GM23338 (cell line): ENCODE measurements at regions not wholly inside any gene's neighbourhood (a gene's known extent, or its start where the extent isn't known, plus 50 kb on each side); places are given as distances from the start of the nearest gene placed in this dataset.

Experiments
- ATAC-seq: fragments of 200-7000 bp; cut with Tn5 transposase; 3 replicates; pipeline ENCODE4 v1.9.1; 2020
- DNase-seq: peaks from one replicate; pipeline ENCODE4 v3.0.0-alpha.2; 2015; ENCODE audit warnings: low spot score
- H2AFZ ChIP-seq: fragments of 200-600 bp; sonication (generic); 2 replicates; pipeline ENCODE4 v1.8.0; 2016; ENCODE audit warnings: antibody characterized with exemption, mild to moderate bottlenecking, moderate library complexity
- H3F3A ChIP-seq: fragments of 200-600 bp; sonication (generic); replicated peaks from 2 replicates; pipeline ENCODE4 v1.8.0; 2017; ENCODE audit warnings: antibody characterized with exemption, mixed run types, low read depth
- H3K27ac ChIP-seq: fragments of 200-600 bp; sonication (generic); 2 replicates; pipeline ENCODE4 v1.6.1; 2016; ENCODE audit warnings: low read depth
- H3K27me3 ChIP-seq: fragments of 200-600 bp; sonication (generic); 2 replicates; pipeline ENCODE4 v1.8.0; 2016; ENCODE audit warnings: mild to moderate bottlenecking, mixed run types, moderate library complexity; ENCODE audit not compliant: insufficient read depth
- H3K36me3 ChIP-seq: fragments of 200-600 bp; sonication (generic); 2 replicates; pipeline ENCODE4 v1.8.0; 2016; ENCODE audit warnings: mild to moderate bottlenecking; ENCODE audit not compliant: insufficient read depth
- H3K4me1 ChIP-seq: fragments of 200-600 bp; sonication (generic); 2 replicates; pipeline ENCODE4 v1.8.0; 2016; ENCODE audit warnings: mild to moderate bottlenecking, moderate library complexity; ENCODE audit not compliant: insufficient read depth
- H3K4me2 ChIP-seq: fragments of 200-600 bp; sonication (generic); 2 replicates; pipeline ENCODE4 v1.7.1; 2017; ENCODE audit warnings: mixed run types
- H3K4me3 ChIP-seq: fragments of 200-600 bp; sonication (generic); 2 replicates; pipeline ENCODE4 v1.6.1; 2016; ENCODE audit warnings: mixed run types
- H3K79me2 ChIP-seq: fragments of 200-600 bp; sonication (generic); replicated peaks from 2 replicates; pipeline ENCODE4 v1.8.0; 2017; ENCODE audit warnings: mild to moderate bottlenecking; ENCODE audit not compliant: insufficient read depth
- H3K9me2 ChIP-seq: fragments of 200-600 bp; sonication (generic); 2 replicates; pipeline ENCODE4 v1.8.0; 2017; ENCODE audit not compliant: insufficient read depth
- H4K20me1 ChIP-seq: fragments of 200-600 bp; sonication (generic); replicated peaks from 2 replicates; pipeline ENCODE4 v1.8.0; 2017; ENCODE audit warnings: mild to moderate bottlenecking; ENCODE audit not compliant: insufficient read depth
- H3K27ac Mint-ChIP-seq: 2 replicates; pipeline ENCODE4 v1.8.0; 2020; ENCODE audit warnings: inconsistent platforms, mild to moderate bottlenecking, moderate library complexity, mixed read lengths
- H3K27me3 Mint-ChIP-seq: 3 replicates; pipeline ENCODE4 v1.8.0; 2022; ENCODE audit warnings: low read depth, mild to moderate bottlenecking, moderate library complexity, mixed read lengths, inconsistent platforms; ENCODE audit not compliant: insufficient read depth, poor library complexity
- H3K36me3 Mint-ChIP-seq: 3 replicates; pipeline ENCODE4 v1.8.0; 2021; ENCODE audit warnings: low read depth, mild to moderate bottlenecking, inconsistent platforms, moderate library complexity, mixed read lengths
- H3K4me1 Mint-ChIP-seq: 3 replicates; pipeline ENCODE4 v1.8.0; 2020; ENCODE audit warnings: mild to moderate bottlenecking, inconsistent platforms, mixed read lengths
- H3K4me3 Mint-ChIP-seq: 3 replicates; pipeline ENCODE4 v1.8.0; 2021; ENCODE audit warnings: moderate library complexity, mild to moderate bottlenecking, inconsistent platforms, mixed read lengths
- H3K9me3 Mint-ChIP-seq: 3 replicates; pipeline ENCODE4 v1.8.0; 2020; ENCODE audit warnings: moderate library complexity, mild to moderate bottlenecking, inconsistent platforms, mixed read lengths
- CREB1 ChIP-seq: fragments of 250-450 bp; sonication (Bioruptor Pico); IDR thresholded peaks from 2 replicates; pipeline ENCODE4 v1.5.0; 2020; ENCODE audit warnings: low read depth, mild to moderate bottlenecking, moderate library complexity
- EZH2 ChIP-seq: fragments of 200-600 bp; sonication (generic); IDR thresholded peaks from one replicate; pipeline ENCODE4 v1.8.0; 2017; ENCODE audit warnings: antibody characterized with exemption, mild to moderate bottlenecking, low read depth; ENCODE audit not compliant: unreplicated experiment
- EZH2phosphoT487 ChIP-seq: fragments of 200-600 bp; sonication (generic); IDR thresholded peaks from one replicate; pipeline ENCODE4 v1.8.1; 2018; ENCODE audit warnings: antibody characterized with exemption; ENCODE audit not compliant: unreplicated experiment
- JUNB ChIP-seq: IDR thresholded peaks from one replicate; pipeline ENCODE4 v1.6.1; 2016; ENCODE audit warnings: antibody characterized with exemption; ENCODE audit not compliant: unreplicated experiment
- STAT1 ChIP-seq: IDR thresholded peaks from one replicate; pipeline ENCODE4 v1.6.1; 2016; ENCODE audit warnings: antibody characterized with exemption; ENCODE audit not compliant: unreplicated experiment
- ZNF462 ChIP-seq: fragments of 250-450 bp; sonication (Bioruptor Pico); IDR thresholded peaks from 2 replicates; pipeline ENCODE4 v1.5.0; 2020; ENCODE audit warnings: mild to moderate bottlenecking, moderate library complexity
- TF ChIP-seq, protein P1 (sequence below), 2 experiments: fragments of 200-600 bp in 1 of 2; sonication (generic) in 1 of 2; conservative IDR thresholded peaks; 2 replicates each; pipeline versions ENCODE4 v1.5.1 to v1.6.1; 2016 to 2017; ENCODE audit warnings: antibody characterized with exemption in 2 of 2, low read depth in 2 of 2, mild to moderate bottlenecking in 2 of 2, moderate library complexity in 1 of 2
- TF ChIP-seq, protein P2 (sequence below): IDR thresholded peaks from one replicate; pipeline ENCODE4 v1.6.1; 2018; ENCODE audit warnings: antibody characterized with exemption; ENCODE audit not compliant: unreplicated experiment

DNA sequence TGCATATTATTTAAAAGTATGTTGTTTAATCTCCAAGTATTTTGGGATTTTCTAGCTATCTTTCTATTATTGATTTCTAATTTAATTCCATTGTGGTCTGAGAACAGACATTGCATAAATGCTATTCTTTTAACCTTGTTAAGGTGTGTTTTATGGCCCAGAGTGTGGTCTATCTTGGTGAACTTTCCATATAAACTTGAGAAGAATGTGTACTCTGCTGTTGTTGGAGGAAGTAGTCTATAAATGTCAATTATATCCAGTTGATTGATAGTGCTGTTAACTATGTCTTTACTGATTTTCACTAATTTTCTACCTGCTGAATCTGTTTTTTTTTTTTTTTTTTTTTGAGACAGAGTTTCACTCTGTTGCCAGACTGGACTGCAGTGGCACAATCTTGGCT, 180.9 kb downstream of the ZNF621 start:
- no peak overlapping the region for H3K27ac Mint-ChIP-seq
- DNase-seq (no peak), ATAC-seq (no peak)
- H4K20me1 ChIP-seq: no peaks in the 10 kb centered on the region
- H3K9me3 Mint-ChIP-seq: peaks cover 19% of the 10 kb centered on the region
- no peaks in the 10 kb centered on the region for H3K4me1 Mint-ChIP-seq
- no peak overlapping the region for H3K4me3 ChIP-seq
- no peaks in the 10 kb centered on the region for H3K79me2 ChIP-seq
- H3K4me1 ChIP-seq: no peaks in the 10 kb centered on the region
- TF ChIP-seq CREB1 (CRISPR knock-in tag) (no peak), ZNF462 (CRISPR knock-in tag) (no peak)
- H3K27me3 Mint-ChIP-seq: no peaks in the 10 kb centered on the region
- H3K4me2 ChIP-seq: no peak overlapping the region
- no peak overlapping the region for H3K4me3 Mint-ChIP-seq
- no peaks in the 10 kb centered on the region for H3K27me3 ChIP-seq
- H3F3A ChIP-seq: no peaks in the 10 kb centered on the region
- peaks cover 4% of the 10 kb centered on the region for H3K9me2 ChIP-seq
- H3K27ac ChIP-seq: no peak overlapping the region
- H2AFZ ChIP-seq: no peak overlapping the region
- H3K36me3 ChIP-seq: no peaks in the 10 kb centered on the region; the same call in 1 of the 2 replicates
- H3K36me3 Mint-ChIP-seq: peaks cover 9% of the 10 kb centered on the region; the same call in 2 of the 3 replicates

- H3K36me3 Mint-ChIP-seq: no peaks in the 10 kb centered on the region
- Histone ChIP-seq H3F3A (no peaks in the 10 kb centered on the region), H3K9me2 (peaks cover 4% of the 10 kb centered on the region), H3K27ac (no peak overlapping the region), H3K4me2 (no peak overlapping the region), H2AFZ (no peak overlapping the region), H4K20me1 (no peaks in the 10 kb centered on the region), H3K27me3 (no peaks in the 10 kb centered on the region), H3K36me3 (no peaks in the 10 kb centered on the region), H3K4me3 (no peak overlapping the region), H3K79me2 (no peaks in the 10 kb centered on the region), H3K4me1 (no peaks in the 10 kb centered on the region)
- no peak for ATAC-seq
- peaks cover 3% of the 10 kb centered on the region for H3K27me3 Mint-ChIP-seq
- DNase-seq: no peak
- no peak overlapping the region for H3K4me3 Mint-ChIP-seq
- H3K4me1 Mint-ChIP-seq: no peaks in the 10 kb centered on the region
- no peaks in the 10 kb centered on the region for H3K9me3 Mint-ChIP-seq
- H3K27ac Mint-ChIP-seq: no peak overlapping the region
- TF ChIP-seq, protein P1, sequence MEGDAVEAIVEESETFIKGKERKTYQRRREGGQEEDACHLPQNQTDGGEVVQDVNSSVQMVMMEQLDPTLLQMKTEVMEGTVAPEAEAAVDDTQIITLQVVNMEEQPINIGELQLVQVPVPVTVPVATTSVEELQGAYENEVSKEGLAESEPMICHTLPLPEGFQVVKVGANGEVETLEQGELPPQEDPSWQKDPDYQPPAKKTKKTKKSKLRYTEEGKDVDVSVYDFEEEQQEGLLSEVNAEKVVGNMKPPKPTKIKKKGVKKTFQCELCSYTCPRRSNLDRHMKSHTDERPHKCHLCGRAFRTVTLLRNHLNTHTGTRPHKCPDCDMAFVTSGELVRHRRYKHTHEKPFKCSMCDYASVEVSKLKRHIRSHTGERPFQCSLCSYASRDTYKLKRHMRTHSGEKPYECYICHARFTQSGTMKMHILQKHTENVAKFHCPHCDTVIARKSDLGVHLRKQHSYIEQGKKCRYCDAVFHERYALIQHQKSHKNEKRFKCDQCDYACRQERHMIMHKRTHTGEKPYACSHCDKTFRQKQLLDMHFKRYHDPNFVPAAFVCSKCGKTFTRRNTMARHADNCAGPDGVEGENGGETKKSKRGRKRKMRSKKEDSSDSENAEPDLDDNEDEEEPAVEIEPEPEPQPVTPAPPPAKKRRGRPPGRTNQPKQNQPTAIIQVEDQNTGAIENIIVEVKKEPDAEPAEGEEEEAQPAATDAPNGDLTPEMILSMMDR (conservative IDR thresholded peaks at IDR 0.05; ENCODE audit: low read depth in 2 of 2): no peak
- TF ChIP-seq EZH2 (no peak), JUNB (no peak), STAT1 (no peak), EZH2phosphoT487 (no peak)
- TF ChIP-seq, protein P2, sequence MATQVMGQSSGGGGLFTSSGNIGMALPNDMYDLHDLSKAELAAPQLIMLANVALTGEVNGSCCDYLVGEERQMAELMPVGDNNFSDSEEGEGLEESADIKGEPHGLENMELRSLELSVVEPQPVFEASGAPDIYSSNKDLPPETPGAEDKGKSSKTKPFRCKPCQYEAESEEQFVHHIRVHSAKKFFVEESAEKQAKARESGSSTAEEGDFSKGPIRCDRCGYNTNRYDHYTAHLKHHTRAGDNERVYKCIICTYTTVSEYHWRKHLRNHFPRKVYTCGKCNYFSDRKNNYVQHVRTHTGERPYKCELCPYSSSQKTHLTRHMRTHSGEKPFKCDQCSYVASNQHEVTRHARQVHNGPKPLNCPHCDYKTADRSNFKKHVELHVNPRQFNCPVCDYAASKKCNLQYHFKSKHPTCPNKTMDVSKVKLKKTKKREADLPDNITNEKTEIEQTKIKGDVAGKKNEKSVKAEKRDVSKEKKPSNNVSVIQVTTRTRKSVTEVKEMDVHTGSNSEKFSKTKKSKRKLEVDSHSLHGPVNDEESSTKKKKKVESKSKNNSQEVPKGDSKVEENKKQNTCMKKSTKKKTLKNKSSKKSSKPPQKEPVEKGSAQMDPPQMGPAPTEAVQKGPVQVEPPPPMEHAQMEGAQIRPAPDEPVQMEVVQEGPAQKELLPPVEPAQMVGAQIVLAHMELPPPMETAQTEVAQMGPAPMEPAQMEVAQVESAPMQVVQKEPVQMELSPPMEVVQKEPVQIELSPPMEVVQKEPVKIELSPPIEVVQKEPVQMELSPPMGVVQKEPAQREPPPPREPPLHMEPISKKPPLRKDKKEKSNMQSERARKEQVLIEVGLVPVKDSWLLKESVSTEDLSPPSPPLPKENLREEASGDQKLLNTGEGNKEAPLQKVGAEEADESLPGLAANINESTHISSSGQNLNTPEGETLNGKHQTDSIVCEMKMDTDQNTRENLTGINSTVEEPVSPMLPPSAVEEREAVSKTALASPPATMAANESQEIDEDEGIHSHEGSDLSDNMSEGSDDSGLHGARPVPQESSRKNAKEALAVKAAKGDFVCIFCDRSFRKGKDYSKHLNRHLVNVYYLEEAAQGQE: no peak
Observed at GRCh38 chr3:40713306-40713705, 188.5 kb downstream of the ZNF621 start.
